Fibroblast of lung (primary cell): ENCODE measurements at regions not wholly inside any gene's neighbourhood (a gene's known extent, or its start where the extent isn't known, plus 50 kb on each side); places are given as distances from the start of the nearest gene placed in this dataset.

ENCODE experiments used
- EZH2 ChIP-seq: IDR thresholded peaks from 2 replicates; pipeline ENCODE4 v1.5.1; 2012; ENCODE audit warnings: low read length, control low read depth, mild to moderate bottlenecking; ENCODE audit errors: missing control alignments
- TF ChIP-seq, protein P1 (sequence below), 2 donors: IDR thresholded peaks in 1 of 2; conservative IDR thresholded peaks in 1 of 2; 1 replicate in 1 of 2; 2 replicates in 1 of 2; pipeline ENCODE4 v1.5.1; 2011 to 2012; ENCODE audit warnings: low read length in 2 of 2, control low read depth in 1 of 2, inconsistent platforms in 1 of 2, low read depth in 1 of 2, mild to moderate bottlenecking in 1 of 2

DNA sequence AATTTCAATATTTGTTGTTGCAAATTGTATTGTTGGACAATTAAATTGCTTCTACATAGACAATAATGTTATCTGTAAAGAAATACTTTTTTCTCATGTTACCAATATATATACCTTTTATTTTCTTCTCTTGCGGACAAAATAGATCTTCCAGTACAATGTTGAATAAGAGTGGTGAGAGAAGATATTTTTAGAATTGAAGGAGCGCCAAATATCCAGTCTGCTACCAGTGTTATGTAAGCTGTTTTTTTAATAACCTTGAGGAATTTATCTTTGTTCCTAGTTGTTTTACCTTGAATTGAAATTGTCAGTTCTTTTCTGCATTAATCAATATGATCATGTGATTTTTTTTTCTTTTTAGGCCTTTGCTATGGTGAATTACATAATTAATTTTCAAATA lies 1702.5 kb upstream of the RAG2 start:
- TF ChIP-seq, protein P1, sequence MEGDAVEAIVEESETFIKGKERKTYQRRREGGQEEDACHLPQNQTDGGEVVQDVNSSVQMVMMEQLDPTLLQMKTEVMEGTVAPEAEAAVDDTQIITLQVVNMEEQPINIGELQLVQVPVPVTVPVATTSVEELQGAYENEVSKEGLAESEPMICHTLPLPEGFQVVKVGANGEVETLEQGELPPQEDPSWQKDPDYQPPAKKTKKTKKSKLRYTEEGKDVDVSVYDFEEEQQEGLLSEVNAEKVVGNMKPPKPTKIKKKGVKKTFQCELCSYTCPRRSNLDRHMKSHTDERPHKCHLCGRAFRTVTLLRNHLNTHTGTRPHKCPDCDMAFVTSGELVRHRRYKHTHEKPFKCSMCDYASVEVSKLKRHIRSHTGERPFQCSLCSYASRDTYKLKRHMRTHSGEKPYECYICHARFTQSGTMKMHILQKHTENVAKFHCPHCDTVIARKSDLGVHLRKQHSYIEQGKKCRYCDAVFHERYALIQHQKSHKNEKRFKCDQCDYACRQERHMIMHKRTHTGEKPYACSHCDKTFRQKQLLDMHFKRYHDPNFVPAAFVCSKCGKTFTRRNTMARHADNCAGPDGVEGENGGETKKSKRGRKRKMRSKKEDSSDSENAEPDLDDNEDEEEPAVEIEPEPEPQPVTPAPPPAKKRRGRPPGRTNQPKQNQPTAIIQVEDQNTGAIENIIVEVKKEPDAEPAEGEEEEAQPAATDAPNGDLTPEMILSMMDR (conservative IDR thresholded peaks at IDR 0.05 in 1 of 2, IDR thresholded peaks at IDR 0.05 in 1 of 2; ENCODE audit: low read depth in 1 of 2, low read length in 2 of 2), result no peak
- no peak for TF ChIP-seq EZH2
